Body of pancreas (tissue), 4 donors: ENCODE measurements at regions not wholly inside any gene's neighbourhood (a gene's known extent, or its start where the extent isn't known, plus 50 kb on each side); places are given as distances from the start of the nearest gene placed in this dataset.

Experiments
- POLR2A ChIP-seq, 3 donors: fragments of 450-650 bp; IDR thresholded peaks; one replicate each; pipeline ENCODE4 v1.6.1; 2016; ENCODE audit warnings: antibody characterized with exemption in 3 of 3, mild to moderate bottlenecking in 2 of 3
- TF ChIP-seq, protein P1 (sequence below), 7 experiments: fragments of 450-650 bp in 4 of 7; fragments of 200-600 bp in 3 of 7; sonication (generic) in 3 of 7; IDR thresholded peaks; one replicate each; pipeline ENCODE4 v1.5.1; 2016 to 2019; ENCODE audit warnings: antibody characterized with exemption in 7 of 7

- TF ChIP-seq, protein P1, sequence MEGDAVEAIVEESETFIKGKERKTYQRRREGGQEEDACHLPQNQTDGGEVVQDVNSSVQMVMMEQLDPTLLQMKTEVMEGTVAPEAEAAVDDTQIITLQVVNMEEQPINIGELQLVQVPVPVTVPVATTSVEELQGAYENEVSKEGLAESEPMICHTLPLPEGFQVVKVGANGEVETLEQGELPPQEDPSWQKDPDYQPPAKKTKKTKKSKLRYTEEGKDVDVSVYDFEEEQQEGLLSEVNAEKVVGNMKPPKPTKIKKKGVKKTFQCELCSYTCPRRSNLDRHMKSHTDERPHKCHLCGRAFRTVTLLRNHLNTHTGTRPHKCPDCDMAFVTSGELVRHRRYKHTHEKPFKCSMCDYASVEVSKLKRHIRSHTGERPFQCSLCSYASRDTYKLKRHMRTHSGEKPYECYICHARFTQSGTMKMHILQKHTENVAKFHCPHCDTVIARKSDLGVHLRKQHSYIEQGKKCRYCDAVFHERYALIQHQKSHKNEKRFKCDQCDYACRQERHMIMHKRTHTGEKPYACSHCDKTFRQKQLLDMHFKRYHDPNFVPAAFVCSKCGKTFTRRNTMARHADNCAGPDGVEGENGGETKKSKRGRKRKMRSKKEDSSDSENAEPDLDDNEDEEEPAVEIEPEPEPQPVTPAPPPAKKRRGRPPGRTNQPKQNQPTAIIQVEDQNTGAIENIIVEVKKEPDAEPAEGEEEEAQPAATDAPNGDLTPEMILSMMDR (IDR thresholded peaks at IDR 0.05), result no peak
- TF ChIP-seq POLR2A (IDR thresholded peaks at IDR 0.05), result no peak
Observed at GRCh38 chr4:64969081-64969480, 559.8 kb upstream of the TECRL start.
